ENCODE measurements at regions not wholly inside any gene's neighbourhood (a gene's known extent, or its start where the extent isn't known, plus 50 kb on each side); places are given as distances from the start of the nearest gene placed in this dataset.

GRCh38 chr2:2887772-2888387 is 489.7 kb downstream of the EIPR1 start:
- TF ChIP-seq EZH2 (IDR thresholded peaks at IDR 0.05; ENCODE audit: borderline replicate concordance, insufficient read depth, low read depth, low read length, poor library complexity, severe bottlenecking) = no peak
- no peak for TF ChIP-seq CTCF (IDR thresholded peaks at IDR 0.05)
